ENCODE measurements at regions not wholly inside any gene's neighbourhood (a gene's known extent, or its start where the extent isn't known, plus 50 kb on each side); places are given as distances from the start of the nearest gene placed in this dataset.

DNA sequence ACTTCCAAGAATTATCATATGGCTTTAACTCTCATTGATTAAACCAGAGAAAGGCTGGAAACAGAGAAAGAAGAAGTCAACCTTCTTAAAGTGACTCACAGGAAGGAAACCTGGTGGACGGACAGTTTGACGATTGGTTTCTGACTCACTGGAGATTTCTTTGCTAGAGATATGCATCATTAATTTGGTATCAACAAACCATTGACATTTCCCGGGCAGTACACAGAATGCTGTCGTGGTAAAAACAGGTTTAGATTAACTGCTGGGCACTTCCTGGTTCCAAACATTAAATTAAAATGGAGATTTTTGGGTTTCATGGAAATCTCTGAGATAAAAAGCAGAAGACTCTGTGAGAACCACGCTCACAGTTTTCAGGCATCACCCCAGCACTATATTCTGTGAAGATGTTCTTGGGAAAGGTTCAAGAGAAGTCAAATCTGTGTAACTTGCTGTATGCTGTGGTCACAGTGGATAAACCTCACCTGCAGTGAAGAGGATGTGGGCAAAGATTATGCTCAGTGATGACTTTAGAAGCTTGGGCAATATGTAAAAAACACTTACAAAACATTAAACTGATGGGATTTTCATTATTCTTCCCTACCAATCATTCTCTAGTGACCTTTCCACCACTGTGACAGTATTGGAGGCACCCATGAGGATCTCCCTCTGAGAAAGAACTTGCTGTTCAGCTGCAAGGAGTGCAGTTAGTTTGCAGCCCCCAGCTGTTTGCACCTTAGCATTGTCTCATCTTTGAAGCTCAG, 61.1 kb upstream of the CD44 start:
- no peak for DNase-seq (ENCODE audit: low read depth)

DNA sequence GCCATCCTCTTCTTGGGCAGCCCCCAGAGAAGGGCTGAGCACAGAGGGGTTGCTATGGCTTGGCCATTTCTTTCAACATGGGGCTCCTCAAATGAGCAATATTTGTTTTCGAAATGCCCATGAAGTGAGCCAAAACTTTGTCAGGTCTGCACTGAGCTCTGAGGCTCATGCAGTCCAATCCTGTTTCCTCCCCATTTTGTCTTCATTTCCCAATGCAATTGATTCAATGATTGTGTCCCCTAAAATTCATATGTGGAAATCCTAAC, 60.6 kb upstream of the CD44 start:
- DNase-seq (ENCODE audit: low read depth) = no peak

GRCh38 chr11:35079611-35080010, 59.4 kb upstream of the CD44 start:
- DNase-seq (ENCODE audit: low read depth) = no peak

GRCh38 chr11:35082321-35083180, 56.4 kb upstream of the CD44 start:
- DNase-seq (ENCODE audit: low read depth) = peak; percentile 43

DNA sequence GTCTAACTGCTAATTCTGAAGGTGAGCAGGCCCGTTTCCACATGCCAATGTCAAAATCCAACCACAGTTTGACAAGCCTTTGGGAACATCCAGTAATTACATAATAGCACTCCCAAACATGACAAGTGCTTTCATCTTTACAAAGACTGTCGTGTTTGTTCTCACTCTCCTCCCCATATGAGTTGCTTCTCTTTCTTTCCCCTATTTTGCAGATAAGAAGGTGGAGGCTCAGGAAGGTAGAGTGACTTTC, 55.9 kb upstream of the CD44 start:
- DNase-seq (ENCODE audit: low read depth) = no peak

DNA sequence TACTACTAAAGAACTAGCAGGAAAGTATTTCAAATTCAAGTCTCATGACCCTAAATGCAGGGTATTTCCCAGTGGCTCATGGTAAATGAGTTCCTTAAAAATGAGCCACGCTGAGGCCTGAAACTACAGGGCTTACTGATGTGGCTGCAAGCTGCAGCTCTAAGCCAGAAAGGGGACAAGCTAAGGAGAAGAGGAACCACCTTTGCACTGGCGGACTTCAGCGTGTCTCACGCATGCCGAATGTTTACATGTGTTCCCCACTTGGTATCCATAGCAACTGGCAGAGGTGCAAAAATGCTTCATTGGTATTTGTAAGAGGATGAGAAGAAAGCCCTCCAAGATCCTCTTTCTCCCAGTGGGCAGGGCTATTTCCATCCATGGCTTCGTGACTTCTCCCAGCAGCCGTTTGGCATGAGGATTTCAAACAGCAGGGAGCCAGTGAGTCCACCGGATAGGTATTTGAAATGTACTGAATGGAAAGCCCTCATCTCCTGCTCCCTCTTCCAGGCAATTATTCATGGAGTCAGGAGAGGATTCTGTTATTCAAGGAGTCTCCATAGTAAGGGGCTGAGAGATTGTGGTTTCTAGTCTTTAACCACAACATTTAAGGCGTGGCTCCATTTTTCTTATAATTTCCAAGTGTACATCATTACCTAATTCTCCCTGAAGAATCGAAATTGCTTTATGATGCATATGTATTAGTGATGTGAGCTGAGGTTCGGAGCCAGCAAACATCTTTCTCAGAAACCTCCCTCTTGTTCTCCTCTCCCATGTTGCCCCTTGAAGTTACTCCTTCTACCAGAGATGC, 55.3 kb upstream of the CD44 start:
- DNase-seq (ENCODE audit: low read depth) = peak; percentile 19

- DNase-seq (ENCODE audit: low read depth) = no peak
These were observed 54.0 kb upstream of the CD44 start for GRCh38 chr11:35084817-35085440.

- no peak for DNase-seq (ENCODE audit: low read depth)
These were observed 53.3 kb upstream of the CD44 start for GRCh38 chr11:35085531-35086165.

DNA sequence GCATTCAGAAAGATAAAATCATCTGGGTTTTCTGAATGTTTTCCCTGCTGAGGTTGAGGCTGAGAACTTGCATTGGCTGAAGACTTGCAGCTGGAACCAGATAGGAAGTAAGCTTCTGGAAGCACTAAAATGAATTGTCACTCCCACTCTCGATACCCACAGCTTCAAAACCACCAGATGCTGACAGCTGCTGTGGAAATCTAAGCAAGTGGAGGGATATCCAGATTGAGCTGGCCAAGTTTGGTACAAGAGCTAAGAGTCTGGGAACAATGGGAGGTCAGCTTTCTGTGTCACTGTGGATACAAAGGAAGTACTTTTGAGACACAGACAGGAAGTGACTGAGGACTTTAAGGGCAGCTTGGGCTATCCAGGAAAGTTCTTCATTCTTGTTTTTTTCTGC, 51.3 kb upstream of the CD44 start:
- no peak for DNase-seq (ENCODE audit: low read depth)

DNA sequence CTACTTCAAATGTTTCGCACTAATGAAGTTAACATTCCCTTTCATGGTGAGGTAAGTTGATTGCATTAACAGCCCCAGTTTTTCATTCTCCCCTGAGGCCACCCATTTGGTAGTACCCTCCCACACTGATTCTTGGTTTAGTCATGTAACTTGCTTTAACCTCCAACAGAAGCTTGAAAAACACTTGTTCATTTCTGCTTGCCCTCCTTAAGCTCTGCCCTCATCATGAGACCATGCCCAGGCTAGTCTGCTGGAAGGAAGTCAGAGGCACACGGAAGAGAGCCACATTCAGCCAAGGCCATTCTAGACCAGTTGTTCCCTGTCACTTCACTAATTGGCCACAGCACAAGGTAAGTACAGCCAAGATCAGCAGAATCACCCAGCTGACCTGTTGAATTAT, 50.7 kb upstream of the CD44 start:
- no peak for DNase-seq (ENCODE audit: low read depth)

- DNase-seq (ENCODE audit: low read depth) = no peak
These were observed 50.3 kb upstream of the CD44 start for GRCh38 chr11:35088676-35089075.

All from stimulated activated CD8-positive, alpha-beta memory T cell treated with anti-CD3 and anti-CD28 coated beads, Interleukin-7, amount 100 ng/mL, for 24 hours (primary cell).